Ovary (tissue), 7 donors: ENCODE measurements at regions not wholly inside any gene's neighbourhood (a gene's known extent, or its start where the extent isn't known, plus 50 kb on each side); places are given as distances from the start of the nearest gene placed in this dataset.
A peak's percentile ranks its signal among the peaks of the same experiment; 100 is the strongest.

Experiments used
- DNase-seq, 5 donors: peaks; one replicate each; pipeline ENCODE4 v3.0.0-alpha.2; 2019 to 2020
- H3K27ac ChIP-seq, 2 donors: fragments of 200-600 bp; one replicate each; pipeline versions ENCODE4 v1.5.1 to v1.8.0; 2019 to 2022
- H3K27me3 ChIP-seq: fragments of 200-600 bp; one replicate; pipeline ENCODE4 v1.8.0; 2022
- H3K36me3 ChIP-seq: fragments of 200-600 bp; sonication (generic); one replicate; pipeline ENCODE4 v1.5.1; 2019
- H3K4me1 ChIP-seq: one replicate; pipeline ENCODE4 v1.8.1; 2013; ENCODE audit warnings: mild to moderate bottlenecking, moderate library complexity; ENCODE audit not compliant: insufficient read depth
- H3K4me3 ChIP-seq: fragments of 200-600 bp; sonication (generic); one replicate; pipeline ENCODE4 v1.5.1; 2017
- H3K9me3 ChIP-seq, 2 donors: fragments of 200-600 bp in 1 of 2; sonication (generic) in 1 of 2; one replicate each; pipeline versions ENCODE4 v1.5.1 to v1.8.1; 2013 to 2019; ENCODE audit warnings: mild to moderate bottlenecking in 1 of 2, moderate library complexity in 1 of 2
- CTCF ChIP-seq, 3 donors: fragments of 450-650 bp in 2 of 3; fragments of 200-600 bp in 1 of 3; IDR thresholded peaks; one replicate each; pipeline versions ENCODE4 v1.5.1 to v1.8.0; 2016 to 2022; ENCODE audit warnings: antibody characterized with exemption in 3 of 3, mild to moderate bottlenecking in 1 of 3
- EP300 ChIP-seq: sonication (generic); formaldehyde crosslinking; IDR thresholded peaks from one replicate; pipeline ENCODE4 v1.6.1; 2017; ENCODE audit warnings: antibody characterized with exemption
- POLR2A ChIP-seq: fragments of 450-650 bp; IDR thresholded peaks from one replicate; pipeline ENCODE4 v1.6.1; 2017; ENCODE audit warnings: antibody characterized with exemption, mild to moderate bottlenecking, moderate library complexity
- WGBS, 3 donors: extraction: QIAGEN DNeasy Blood & Tissue Kit in 1 of 3; methylation state at CpG; one replicate each; pipeline versions ENCODE4 v1.1.5 to v1.1.7; 2013 to 2017; 5-methylcytosine and 5-hydroxymethylcytosine counted together
- intact Hi-C, 4 donors: fragments of 100-400 bp; cut with DNase I; formaldehyde crosslinking; loops; one replicate each; pipeline versions ENCODE4 v1.11.0 to v1.15.1; 2022 to 2023
- donor health status: DM: no; HTN: no; CAD: no; lungs with moderate emphysema.
- donor health status: DM: no; HTN: no; CAD: no.
- donor health status: Bipolar disorder and iron deficiency.
- donor health status: DM: no; HTN: no; CAD: no.
- donor health status: DM: yes; HTN: yes; CAD: no.

GRCh38 chr11:116500947-116501602, 271.7 kb downstream of the BUD13 start:
- intact Hi-C loops: no loop called here
- no peak overlapping the region for H3K4me3 ChIP-seq
- H3K27ac ChIP-seq: no peak overlapping the region
- no peaks in the 10 kb centered on the region for H3K9me3 ChIP-seq
- TF ChIP-seq POLR2A (no peak), EP300 (no peak)
- H3K27me3 ChIP-seq: no peaks in the 10 kb centered on the region
- DNase-seq: no peak
- no peaks in the 10 kb centered on the region for H3K36me3 ChIP-seq
- 17 to 29% (median 23%) methylated on average over 18 of the region's 18 CpGs for WGBS, 3 donors
- no peaks in the 10 kb centered on the region for H3K4me1 ChIP-seq

- no peak for DNase-seq
- 14 to 25% (median 15%) methylated on average over 45 of the region's 45 CpGs for WGBS, 3 donors
- H3K9me3 ChIP-seq: no peaks in the 10 kb centered on the region
- H3K27me3 ChIP-seq: no peaks in the 10 kb centered on the region
- H3K4me3 ChIP-seq: no peak overlapping the region
- TF ChIP-seq POLR2A (no peak), EP300 (no peak), CTCF (IDR thresholded peaks at IDR 0.05) (no peak)
- intact Hi-C loops: no loop called here
- H3K36me3 ChIP-seq: no peaks in the 10 kb centered on the region
- no peaks in the 10 kb centered on the region for H3K4me1 ChIP-seq
- no peak overlapping the region for H3K27ac ChIP-seq
These were observed 272.5 kb downstream of the BUD13 start for GRCh38 chr11:116500026-116500946.

GRCh38 chr11:116499396-116500003, 273.3 kb downstream of the BUD13 start:
- peak in 4 of 5 donors; percentile 32 to 63 (median 42) for DNase-seq
- Histone ChIP-seq H3K9me3 (no peaks in the 10 kb centered on the region), H3K27ac (no peak overlapping the region), H3K36me3 (no peaks in the 10 kb centered on the region), H3K4me1 (no peaks in the 10 kb centered on the region), H3K4me3 (no peak overlapping the region), H3K27me3 (no peaks in the 10 kb centered on the region)
- WGBS, 3 donors: 40 to 47% (median 43%) methylated on average over 17 of the region's 17 CpGs
- no peak for TF ChIP-seq POLR2A
- no peak for TF ChIP-seq EP300
- no peak for TF ChIP-seq CTCF (IDR thresholded peaks at IDR 0.05)
- intact Hi-C loops: no loop called here

GRCh38 chr11:116498161-116498560, 274.6 kb downstream of the BUD13 start:
- no peaks in the 10 kb centered on the region for H3K9me3 ChIP-seq
- H3K4me3 ChIP-seq: no peak overlapping the region
- no peak overlapping the region for H3K27ac ChIP-seq
- no peak for DNase-seq
- no peaks in the 10 kb centered on the region for H3K36me3 ChIP-seq
- intact Hi-C loops: no loop called here
- no peaks in the 10 kb centered on the region for H3K27me3 ChIP-seq
- no peaks in the 10 kb centered on the region for H3K4me1 ChIP-seq
- WGBS, 3 donors: 70 to 74% (median 73%) methylated on average over 6 of the region's 6 CpGs
- TF ChIP-seq CTCF (IDR thresholded peaks at IDR 0.05) (no peak), POLR2A (no peak), EP300 (no peak)
